ENCODE measurements at regions not wholly inside any gene's neighbourhood (a gene's known extent, or its start where the extent isn't known, plus 50 kb on each side); places are given as distances from the start of the nearest gene placed in this dataset.
"Not testable (repeated sequence)": the region's sequence is repeated elsewhere in the genome, so short reads cannot be mapped to it uniquely, and the experiment has no call there.

GRCh38 chr12:91250273-91250665, 67.7 kb upstream of the DCN start:
- in situ Hi-C loops (cut with HindIII; ENCODE audit: low sequenced_read_pairs), result no loop called here

GRCh38 chr12:91249518-91250272, 67.1 kb upstream of the DCN start:
- in situ Hi-C loops (cut with HindIII; ENCODE audit: low sequenced_read_pairs), result no loop called here

- in situ Hi-C loops (cut with HindIII; ENCODE audit: low sequenced_read_pairs), result no loop called here
Measured at GRCh38 chr12:91249054-91249453, 66.4 kb upstream of the DCN start.

- in situ Hi-C loops (cut with HindIII; ENCODE audit: low sequenced_read_pairs), result not testable (repeated sequence)
Measured at GRCh38 chr12:91243177-91243576, 60.6 kb upstream of the DCN start.

- in situ Hi-C loops (cut with HindIII; ENCODE audit: low sequenced_read_pairs), result no loop called here
Measured at GRCh38 chr12:91241756-91242155, 59.1 kb upstream of the DCN start.

DNA sequence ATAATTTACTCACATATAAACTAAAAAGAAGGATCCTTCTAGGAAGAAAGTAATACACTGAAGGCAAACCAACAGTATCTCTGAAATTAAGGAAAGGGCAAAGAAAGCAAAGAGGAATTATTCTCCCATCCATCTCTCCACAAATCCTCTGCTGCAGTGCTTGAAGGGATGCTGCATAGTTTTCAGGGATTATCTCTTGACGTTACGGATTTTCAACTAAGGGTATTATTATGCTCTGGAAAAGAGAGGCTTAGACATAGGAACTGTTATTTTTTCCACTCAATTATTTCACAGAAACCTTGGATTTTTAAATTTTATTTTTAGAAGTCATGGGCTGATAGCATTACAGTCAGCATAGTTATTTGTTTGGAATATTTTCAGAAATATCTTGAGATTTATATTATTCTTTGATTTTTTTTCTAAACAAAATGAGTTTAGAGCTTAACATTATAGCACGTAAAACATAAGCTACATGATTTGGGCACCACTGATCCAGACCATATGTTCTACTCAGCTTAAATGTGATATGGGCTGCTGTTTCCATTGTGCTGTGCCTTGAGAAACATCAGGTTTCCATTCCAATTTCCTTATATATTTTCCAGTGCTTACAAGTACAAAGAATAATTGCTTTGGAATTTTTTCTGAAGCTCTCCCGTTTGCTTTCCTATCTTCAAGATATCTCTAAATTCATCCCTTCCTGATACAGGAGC, 57.9 kb upstream of the DCN start:
- in situ Hi-C loops (cut with HindIII; ENCODE audit: low sequenced_read_pairs), result no loop called here

GRCh38 chr12:91239481-91239880, 56.9 kb upstream of the DCN start:
- in situ Hi-C loops (cut with HindIII; ENCODE audit: low sequenced_read_pairs), result no loop called here

Measured in DLD1 (cell line).